ENCODE measurements at regions not wholly inside any gene's neighbourhood (a gene's known extent, or its start where the extent isn't known, plus 50 kb on each side); places are given as distances from the start of the nearest gene placed in this dataset.

DNA sequence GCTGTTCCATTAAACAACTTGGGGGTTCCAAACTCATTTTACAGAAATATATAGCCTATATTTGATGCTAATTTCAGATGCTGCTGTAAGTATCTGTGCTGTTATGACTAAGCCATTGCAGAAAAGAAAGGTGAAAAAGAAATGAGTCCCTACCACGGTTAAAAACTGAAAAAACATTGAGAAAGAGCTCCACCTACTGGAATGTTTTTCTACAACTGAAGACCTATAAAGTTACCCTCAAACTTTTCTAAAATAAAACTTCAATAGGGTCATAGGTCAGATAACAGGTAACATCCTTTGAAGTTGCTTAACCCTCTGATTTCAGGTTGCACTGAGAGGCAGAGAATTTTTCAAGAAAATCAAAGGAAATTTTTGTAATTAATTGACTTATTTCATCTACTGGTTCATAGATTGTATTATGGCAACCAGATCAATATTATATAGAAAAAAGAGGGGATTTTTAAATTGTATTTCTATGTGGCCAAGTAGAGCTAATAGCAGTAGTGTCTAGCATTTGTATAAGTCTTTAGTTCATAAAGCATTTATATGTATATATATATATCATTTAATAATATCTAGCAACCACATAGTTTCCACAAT is 279.9 kb downstream of the RPS29 start:
- H3K4ac ChIP-seq (ENCODE audit: low read depth, low read length): no peak overlapping the region
- no peak overlapping the region for H4K12ac ChIP-seq (ENCODE audit: low read depth, low read length)
- no peak overlapping the region for H3K4me3 ChIP-seq (ENCODE audit: low read depth, low read length)
- peak in 1 of 2 donors; percentile 34 for DNase-seq
- H3K4me1 ChIP-seq (ENCODE audit: control insufficient read depth in 1 of 2, insufficient read depth in 2 of 2, low read length in 2 of 2): no peaks in the 10 kb centered on the region
- H3K9me3 ChIP-seq (ENCODE audit: insufficient read depth, low read depth, low read length): no peaks in the 10 kb centered on the region
- no peaks in the 10 kb centered on the region for H3K79me2 ChIP-seq (ENCODE audit: control insufficient read depth, insufficient read depth, low read length, poor library complexity)
- no peak overlapping the region for H4K91ac ChIP-seq (ENCODE audit: low read depth, low read length)
- H3K18ac ChIP-seq (ENCODE audit: low read length): no peak overlapping the region
- no peaks in the 10 kb centered on the region for H3K27me3 ChIP-seq (ENCODE audit: insufficient read depth, low read length)
- H2BK120ac ChIP-seq (ENCODE audit: insufficient read depth, low read length, poor library complexity): no peak overlapping the region
- H3K36me3 ChIP-seq (ENCODE audit: control insufficient read depth in 1 of 2, insufficient read depth in 2 of 2, low read length in 2 of 2): no peaks in the 10 kb centered on the region
- no peak overlapping the region for H3K14ac ChIP-seq (ENCODE audit: low read length)
- H2BK5ac ChIP-seq (ENCODE audit: low read depth, low read length, poor library complexity): no peak overlapping the region
- no peak overlapping the region for H2AFZ ChIP-seq (ENCODE audit: insufficient read depth, low read length, poor library complexity)
- H3K79me1 ChIP-seq (ENCODE audit: low read length): no peaks in the 10 kb centered on the region
- no peak overlapping the region for H2AK5ac ChIP-seq (ENCODE audit: low read length)
- no peak overlapping the region for H4K8ac ChIP-seq (ENCODE audit: low read depth, low read length)
- no peak overlapping the region for H3K4me2 ChIP-seq (ENCODE audit: low read length)
- H2BK12ac ChIP-seq (ENCODE audit: low read length): no peak overlapping the region
- no peak overlapping the region for H3K9ac ChIP-seq (ENCODE audit: low read length)
- H3K27ac ChIP-seq (ENCODE audit: low read depth, low read length): no peak overlapping the region
- no CpG with 5 or more reads among the region's 1 CpG for WGBS (ENCODE audit: extremely low coverage, insufficient coverage, insufficient read length)
- H3K23ac ChIP-seq (ENCODE audit: low read length): no peak overlapping the region

GRCh38 chr14:49303946-49304516 is 282.1 kb downstream of the RPS29 start:
- DNase-seq: peak in 1 of 2 donors; percentile 40
- H2AK5ac ChIP-seq (ENCODE audit: low read length): no peak overlapping the region
- H3K27me3 ChIP-seq (ENCODE audit: insufficient read depth, low read length): no peaks in the 10 kb centered on the region
- no peak overlapping the region for H3K9ac ChIP-seq (ENCODE audit: low read length)
- H3K4ac ChIP-seq (ENCODE audit: low read depth, low read length): no peak overlapping the region
- H4K91ac ChIP-seq (ENCODE audit: low read depth, low read length): no peak overlapping the region
- H2BK5ac ChIP-seq (ENCODE audit: low read depth, low read length, poor library complexity): no peak overlapping the region
- H3K9me3 ChIP-seq (ENCODE audit: insufficient read depth, low read depth, low read length): no peaks in the 10 kb centered on the region
- no peak overlapping the region for H2AFZ ChIP-seq (ENCODE audit: insufficient read depth, low read length, poor library complexity)
- H2BK12ac ChIP-seq (ENCODE audit: low read length): no peak overlapping the region
- no peak overlapping the region for H3K27ac ChIP-seq (ENCODE audit: low read depth, low read length)
- no peak overlapping the region for H3K4me2 ChIP-seq (ENCODE audit: low read length)
- no peak overlapping the region for H2BK120ac ChIP-seq (ENCODE audit: insufficient read depth, low read length, poor library complexity)
- no CpG with 5 or more reads among the region's 5 CpGs for WGBS (ENCODE audit: extremely low coverage, insufficient coverage, insufficient read length)
- no peak overlapping the region for H3K14ac ChIP-seq (ENCODE audit: low read length)
- H3K79me1 ChIP-seq (ENCODE audit: low read length): no peaks in the 10 kb centered on the region
- H3K23ac ChIP-seq (ENCODE audit: low read length): no peak overlapping the region
- no peaks in the 10 kb centered on the region for H3K79me2 ChIP-seq (ENCODE audit: control insufficient read depth, insufficient read depth, low read length, poor library complexity)
- no peak overlapping the region for H3K18ac ChIP-seq (ENCODE audit: low read length)
- H3K36me3 ChIP-seq (ENCODE audit: control insufficient read depth in 1 of 2, insufficient read depth in 2 of 2, low read length in 2 of 2): no peaks in the 10 kb centered on the region
- H4K8ac ChIP-seq (ENCODE audit: low read depth, low read length): no peak overlapping the region
- H3K4me3 ChIP-seq (ENCODE audit: low read depth, low read length): no peak overlapping the region
- no peak overlapping the region for H4K12ac ChIP-seq (ENCODE audit: low read depth, low read length)
- H3K4me1 ChIP-seq (ENCODE audit: control insufficient read depth in 1 of 2, insufficient read depth in 2 of 2, low read length in 2 of 2): no peaks in the 10 kb centered on the region

DNA sequence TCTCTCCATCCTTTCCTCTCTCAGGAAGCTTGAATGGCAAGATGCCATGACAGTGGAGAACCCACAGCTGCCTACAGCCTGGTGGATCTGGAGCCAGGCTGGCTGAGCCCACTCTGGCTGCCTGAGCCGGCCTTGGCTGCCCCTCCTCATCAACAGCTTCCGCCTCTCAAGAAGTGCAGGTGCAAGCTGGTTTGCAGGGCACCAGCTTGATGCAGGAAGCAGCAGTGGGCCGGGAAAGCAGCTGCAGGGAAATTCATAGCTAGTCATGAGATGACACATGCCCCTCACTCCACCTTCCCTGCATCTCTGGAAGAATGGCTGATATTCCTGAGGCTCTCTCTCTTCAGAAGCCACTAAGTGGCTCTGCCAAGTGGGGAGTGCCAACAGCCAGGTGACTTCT is 289.1 kb downstream of the RPS29 start:
- Histone ChIP-seq H4K8ac (ENCODE audit: low read depth, low read length) (no peak overlapping the region), H4K91ac (ENCODE audit: low read depth, low read length) (no peak overlapping the region), H3K4me1 (ENCODE audit: control insufficient read depth in 1 of 2, insufficient read depth in 2 of 2, low read length in 2 of 2) (no peaks in the 10 kb centered on the region), H2AK5ac (ENCODE audit: low read length) (no peak overlapping the region), H4K12ac (ENCODE audit: low read depth, low read length) (no peak overlapping the region), H2BK12ac (ENCODE audit: low read length) (no peak overlapping the region), H3K79me2 (ENCODE audit: control insufficient read depth, insufficient read depth, low read length, poor library complexity) (no peaks in the 10 kb centered on the region), H3K27ac (ENCODE audit: low read depth, low read length) (no peak overlapping the region), H3K9me3 (ENCODE audit: insufficient read depth, low read depth, low read length) (no peaks in the 10 kb centered on the region), H3K9ac (ENCODE audit: low read length) (no peak overlapping the region), H3K79me1 (ENCODE audit: low read length) (no peaks in the 10 kb centered on the region), H3K4ac (ENCODE audit: low read depth, low read length) (no peak overlapping the region), H3K14ac (ENCODE audit: low read length) (no peak overlapping the region), H3K4me3 (ENCODE audit: low read depth, low read length) (no peak overlapping the region), H3K4me2 (ENCODE audit: low read length) (no peak overlapping the region), H3K18ac (ENCODE audit: low read length) (no peak overlapping the region), H3K23ac (ENCODE audit: low read length) (no peak overlapping the region), H3K27me3 (ENCODE audit: insufficient read depth, low read length) (no peaks in the 10 kb centered on the region), H2BK5ac (ENCODE audit: low read depth, low read length, poor library complexity) (no peak overlapping the region), H2AFZ (ENCODE audit: insufficient read depth, low read length, poor library complexity) (no peak overlapping the region), H3K36me3 (ENCODE audit: control insufficient read depth in 1 of 2, insufficient read depth in 2 of 2, low read length in 2 of 2) (no peaks in the 10 kb centered on the region), H2BK120ac (ENCODE audit: insufficient read depth, low read length, poor library complexity) (no peak overlapping the region)
- DNase-seq: no peak
- WGBS (ENCODE audit: extremely low coverage, insufficient coverage, insufficient read length): no CpG with 5 or more reads among the region's 3 CpGs

DNA sequence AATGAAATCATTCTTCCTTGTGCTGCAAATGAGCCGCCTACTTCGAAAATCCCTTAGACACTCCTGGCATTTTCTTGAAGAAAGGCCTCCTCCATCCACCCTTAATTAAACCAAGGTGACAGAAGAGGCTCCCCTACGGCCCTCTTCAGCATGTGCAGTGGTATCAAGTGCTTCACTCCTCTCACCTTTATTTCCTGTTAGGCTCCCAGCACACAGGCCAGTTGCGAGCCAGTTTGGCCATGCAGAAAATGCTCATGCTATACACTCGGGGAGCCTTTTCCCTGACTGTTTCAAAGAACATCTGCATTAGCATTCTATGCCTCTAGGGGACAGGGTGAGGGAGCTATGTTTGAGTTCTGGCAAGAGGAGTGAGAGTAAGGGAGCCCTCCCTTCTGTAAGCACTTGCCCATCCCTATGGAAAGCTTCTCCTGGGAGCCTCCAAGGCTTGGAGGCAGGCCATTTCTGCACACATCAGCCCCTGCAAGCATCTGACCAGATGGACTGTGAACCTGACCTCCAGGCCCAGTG is 291.5 kb downstream of the RPS29 start:
- no peak overlapping the region for H2BK120ac ChIP-seq (ENCODE audit: insufficient read depth, low read length, poor library complexity)
- no peak overlapping the region for H3K4ac ChIP-seq (ENCODE audit: low read depth, low read length)
- H3K18ac ChIP-seq (ENCODE audit: low read length): no peak overlapping the region
- no peaks in the 10 kb centered on the region for H3K36me3 ChIP-seq (ENCODE audit: control insufficient read depth in 1 of 2, insufficient read depth in 2 of 2, low read length in 2 of 2)
- no peak overlapping the region for H3K27ac ChIP-seq (ENCODE audit: low read depth, low read length)
- no peak overlapping the region for H2BK5ac ChIP-seq (ENCODE audit: low read depth, low read length, poor library complexity)
- no peaks in the 10 kb centered on the region for H3K79me1 ChIP-seq (ENCODE audit: low read length)
- H3K14ac ChIP-seq (ENCODE audit: low read length): no peak overlapping the region
- no peak overlapping the region for H4K8ac ChIP-seq (ENCODE audit: low read depth, low read length)
- no peaks in the 10 kb centered on the region for H3K79me2 ChIP-seq (ENCODE audit: control insufficient read depth, insufficient read depth, low read length, poor library complexity)
- no CpG with 5 or more reads among the region's 5 CpGs for WGBS (ENCODE audit: extremely low coverage, insufficient coverage, insufficient read length)
- H2AFZ ChIP-seq (ENCODE audit: insufficient read depth, low read length, poor library complexity): no peak overlapping the region
- H3K9ac ChIP-seq (ENCODE audit: low read length): no peak overlapping the region
- no peak overlapping the region for H4K12ac ChIP-seq (ENCODE audit: low read depth, low read length)
- no peak overlapping the region for H3K4me3 ChIP-seq (ENCODE audit: low read depth, low read length)
- DNase-seq: no peak
- H3K9me3 ChIP-seq (ENCODE audit: insufficient read depth, low read depth, low read length): no peaks in the 10 kb centered on the region
- no peak overlapping the region for H4K91ac ChIP-seq (ENCODE audit: low read depth, low read length)
- no peak overlapping the region for H3K23ac ChIP-seq (ENCODE audit: low read length)
- no peak overlapping the region for H3K4me2 ChIP-seq (ENCODE audit: low read length)
- H2AK5ac ChIP-seq (ENCODE audit: low read length): no peak overlapping the region
- H3K4me1 ChIP-seq (ENCODE audit: control insufficient read depth in 1 of 2, insufficient read depth in 2 of 2, low read length in 2 of 2): no peaks in the 10 kb centered on the region
- no peak overlapping the region for H2BK12ac ChIP-seq (ENCODE audit: low read length)
- no peaks in the 10 kb centered on the region for H3K27me3 ChIP-seq (ENCODE audit: insufficient read depth, low read length)
